Neuronal stem cell (in vitro differentiated cells): ENCODE measurements at regions not wholly inside any gene's neighbourhood (a gene's known extent, or its start where the extent isn't known, plus 50 kb on each side); places are given as distances from the start of the nearest gene placed in this dataset.
A peak's percentile ranks its signal among the peaks of the same experiment; 100 is the strongest.

Experiments
- DNase-seq: peaks from one replicate; pipeline ENCODE4 v3.0.0-alpha.2; 2013; ENCODE audit warnings: low spot score
- H2AFZ ChIP-seq: one replicate; pipeline ENCODE4 v1.6.1; 2013; ENCODE audit warnings: mild to moderate bottlenecking, low read length, inconsistent platforms
- H2AK5ac ChIP-seq: 2 replicates; pipeline ENCODE4 v1.6.1; 2013; ENCODE audit warnings: low read depth, mild to moderate bottlenecking, inconsistent platforms, low read length, moderate library complexity, mixed read lengths
- H2BK120ac ChIP-seq: 2 replicates; pipeline ENCODE4 v1.6.1; 2013; ENCODE audit warnings: low read depth, mild to moderate bottlenecking, inconsistent platforms, low read length, moderate library complexity, mixed read lengths
- H2BK12ac ChIP-seq: one replicate; pipeline ENCODE4 v1.6.1; 2013; ENCODE audit warnings: low read length, inconsistent platforms
- H2BK15ac ChIP-seq: 2 replicates; pipeline ENCODE4 v1.6.1; 2013; ENCODE audit warnings: mild to moderate bottlenecking, low read length, inconsistent platforms, mixed read lengths
- H2BK5ac ChIP-seq: one replicate; pipeline ENCODE4 v1.6.1; 2013; ENCODE audit warnings: inconsistent platforms, mild to moderate bottlenecking, low read length, moderate library complexity
- H3K14ac ChIP-seq: one replicate; pipeline ENCODE4 v1.6.1; 2013; ENCODE audit warnings: low read length, inconsistent platforms
- H3K18ac ChIP-seq: 2 replicates; pipeline ENCODE4 v1.6.1; 2013; ENCODE audit warnings: low read length, inconsistent platforms
- H3K23ac ChIP-seq: 2 replicates; pipeline ENCODE4 v1.6.1; 2013; ENCODE audit warnings: low read depth, mild to moderate bottlenecking, mixed read lengths, low read length, inconsistent platforms; ENCODE audit not compliant: poor library complexity
- H3K27ac ChIP-seq: replicated peaks from 3 replicates; pipeline ENCODE4 v1.5.1; 2013; ENCODE audit warnings: low read length, inconsistent platforms
- H3K27me3 ChIP-seq, 3 experiments: 2 replicates each; pipeline ENCODE4 v1.6.1; 2013; ENCODE audit warnings: low read length in 3 of 3, mild to moderate bottlenecking in 2 of 3, inconsistent platforms in 1 of 3, low read depth in 1 of 3, mixed read lengths in 1 of 3, moderate library complexity in 1 of 3; ENCODE audit not compliant: control insufficient read depth in 3 of 3, insufficient read depth in 3 of 3
- H3K36me3 ChIP-seq, 2 donors: replicated peaks in 1 of 2; 2 replicates each; pipeline ENCODE4 v1.6.1; 2013; ENCODE audit warnings: low read length in 2 of 2; ENCODE audit not compliant: control insufficient read depth in 2 of 2, insufficient read depth in 2 of 2
- H3K4ac ChIP-seq: 2 replicates; pipeline ENCODE4 v1.6.1; 2013; ENCODE audit warnings: inconsistent platforms, mild to moderate bottlenecking, low read length, moderate library complexity
- H3K4me1 ChIP-seq, 2 donors: 1 replicate in 1 of 2; 2 replicates in 1 of 2; pipeline ENCODE4 v1.6.1; 2013; ENCODE audit warnings: low read length in 2 of 2, low read depth in 1 of 2; ENCODE audit not compliant: control insufficient read depth in 2 of 2, insufficient read depth in 1 of 2
- H3K4me2 ChIP-seq: one replicate; pipeline ENCODE4 v1.6.1; 2013; ENCODE audit warnings: mild to moderate bottlenecking, low read length, inconsistent platforms; ENCODE audit not compliant: insufficient read depth, poor library complexity, severe bottlenecking
- H3K4me3 ChIP-seq, 2 donors: 2 replicates each; pipeline ENCODE4 v1.5.1; 2013; ENCODE audit warnings: low read length in 2 of 2, mild to moderate bottlenecking in 2 of 2, inconsistent platforms in 1 of 2, moderate library complexity in 1 of 2
- H3K79me1 ChIP-seq: one replicate; pipeline ENCODE4 v1.6.1; 2013; ENCODE audit warnings: low read depth, mild to moderate bottlenecking, inconsistent platforms, low read length, moderate library complexity
- H3K9ac ChIP-seq: one replicate; pipeline ENCODE4 v1.6.1; 2013; ENCODE audit warnings: mild to moderate bottlenecking, low read depth, low read length, inconsistent platforms; ENCODE audit not compliant: poor library complexity
- H3K9me3 ChIP-seq, 2 donors: replicated peaks in 1 of 2; 2 replicates each; pipeline versions ENCODE3 to v1.6.1; 2013; ENCODE audit warnings: low read length in 2 of 2, mild to moderate bottlenecking in 2 of 2, inconsistent platforms in 1 of 2, low read depth in 1 of 2, mixed read lengths in 1 of 2, moderate library complexity in 1 of 2; ENCODE audit not compliant: control insufficient read depth in 2 of 2, insufficient read depth in 1 of 2
- H4K8ac ChIP-seq: one replicate; pipeline ENCODE4 v1.6.1; 2013; ENCODE audit warnings: low read depth, mild to moderate bottlenecking, inconsistent platforms, low read length, moderate library complexity
- H4K91ac ChIP-seq: one replicate; pipeline ENCODE4 v1.6.1; 2013; ENCODE audit warnings: low read length, low read depth, mild to moderate bottlenecking, inconsistent platforms; ENCODE audit not compliant: poor library complexity
- WGBS, 2 donors: extraction: QIAGEN DNeasy Blood & Tissue Kit; methylation state at CpG; one replicate each; pipeline ENCODE4 v1.1.7; 2013; ENCODE audit warnings: missing lambda C conversion rate in 2 of 2, mixed read lengths in 1 of 2; ENCODE audit not compliant: insufficient read length in 2 of 2, insufficient replicate concordance in 1 of 2; ENCODE audit errors: extremely low coverage in 2 of 2; 5-methylcytosine and 5-hydroxymethylcytosine counted together

GRCh38 chr4:35757836-35758235 is 486.5 kb downstream of the ARAP2 start:
- Histone ChIP-seq H3K4me3 (no peak overlapping the region), H3K9ac (no peak overlapping the region), H2AFZ (no peak overlapping the region), H3K4ac (no peak overlapping the region), H3K23ac (no peak overlapping the region), H2AK5ac (no peak overlapping the region), H4K8ac (no peak overlapping the region), H3K27ac (no peak overlapping the region), H2BK12ac (no peak overlapping the region), H3K4me1 (peaks cover 0 to 4% of the 10 kb centered on the region in 2 donors), H3K4me2 (no peak overlapping the region), H2BK120ac (no peak overlapping the region), H2BK5ac (no peak overlapping the region), H3K14ac (no peak overlapping the region), H3K9me3 (no peaks in the 10 kb centered on the region), H3K18ac (no peak overlapping the region), H3K79me1 (no peaks in the 10 kb centered on the region), H4K91ac (no peak overlapping the region), H3K36me3 (no peaks in the 10 kb centered on the region), H3K27me3 (no peaks in the 10 kb centered on the region), H2BK15ac (no peak overlapping the region)
- no peak for DNase-seq
- WGBS, 2 donors, result no CpG with 5 or more reads among the region's 1 CpG

- H3K27ac ChIP-seq, result no peak overlapping the region
Observed at GRCh38 chr4:35760807-35761206, 483.5 kb downstream of the ARAP2 start.

DNA sequence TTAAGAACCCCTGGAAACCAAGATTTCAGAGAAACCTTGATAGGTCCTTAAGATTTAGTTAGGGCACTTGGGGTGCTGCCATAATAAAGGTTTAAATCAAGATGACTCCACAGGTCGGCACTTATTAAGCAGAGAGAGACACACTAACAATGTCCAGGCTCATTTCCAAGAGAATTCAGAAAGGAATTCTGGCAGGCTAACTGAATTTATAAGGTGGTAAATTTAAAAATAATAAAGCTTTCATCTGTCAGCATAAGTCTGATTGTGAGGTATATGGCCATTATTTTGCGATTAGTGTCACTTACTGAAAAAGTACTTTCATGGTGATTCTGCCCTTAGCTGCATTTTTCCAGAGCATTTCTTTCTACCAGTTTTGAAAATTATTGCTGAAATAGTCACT is 472.7 kb downstream of the ARAP2 start:
- Histone ChIP-seq H3K23ac (no peak overlapping the region), H2AFZ (no peak overlapping the region), H2BK15ac (no peak overlapping the region), H2BK5ac (no peak overlapping the region), H4K8ac (no peak overlapping the region), H3K27me3 (no peaks in the 10 kb centered on the region), H3K36me3 (no peaks in the 10 kb centered on the region), H3K79me1 (no peaks in the 10 kb centered on the region), H3K27ac (no peak overlapping the region), H3K4ac (no peak overlapping the region), H3K4me2 (no peak overlapping the region), H3K4me1 (no peaks in the 10 kb centered on the region), H3K4me3 (no peak overlapping the region), H4K91ac (no peak overlapping the region), H2AK5ac (no peak overlapping the region), H3K9ac (no peak overlapping the region), H3K14ac (no peak overlapping the region), H3K18ac (no peak overlapping the region), H3K9me3 (no peaks in the 10 kb centered on the region), H2BK12ac (no peak overlapping the region), H2BK120ac (no peak overlapping the region)
- WGBS, 2 donors, result no CpG with 5 or more reads among the region's 2 CpGs
- DNase-seq, result no peak

More at GRCh38 chr4:35760807-35761206, 483.5 kb downstream of the ARAP2 start:
- no peaks in the 10 kb centered on the region for H3K27me3 ChIP-seq
- H2BK15ac ChIP-seq, result no peak overlapping the region
- no peak overlapping the region for H4K8ac ChIP-seq
- WGBS, 2 donors, result no CpG with 5 or more reads among the region's 4 CpGs
- H3K9ac ChIP-seq, result no peak overlapping the region
- H3K23ac ChIP-seq, result no peak overlapping the region
- peak overlapping the region; percentile 77 for H2AFZ ChIP-seq
- H2BK12ac ChIP-seq, result no peak overlapping the region
- no peaks in the 10 kb centered on the region for H3K36me3 ChIP-seq
- peak overlapping the region; percentile 54 for H2AK5ac ChIP-seq
- no peak overlapping the region for H4K91ac ChIP-seq
- no peak overlapping the region for H2BK5ac ChIP-seq
- no peak overlapping the region for H3K4ac ChIP-seq
- H3K4me3 ChIP-seq, result no peak overlapping the region
- H3K4me2 ChIP-seq, result no peak overlapping the region
- peak overlapping the region; percentile 64 for H3K18ac ChIP-seq
- H3K4me1 ChIP-seq, result peaks cover 0 to 4% of the 10 kb centered on the region in 2 donors
- H3K9me3 ChIP-seq, result no peaks in the 10 kb centered on the region
- no peak overlapping the region for H3K14ac ChIP-seq
- no peak overlapping the region for H2BK120ac ChIP-seq
- no peak for DNase-seq
- no peaks in the 10 kb centered on the region for H3K79me1 ChIP-seq

DNA sequence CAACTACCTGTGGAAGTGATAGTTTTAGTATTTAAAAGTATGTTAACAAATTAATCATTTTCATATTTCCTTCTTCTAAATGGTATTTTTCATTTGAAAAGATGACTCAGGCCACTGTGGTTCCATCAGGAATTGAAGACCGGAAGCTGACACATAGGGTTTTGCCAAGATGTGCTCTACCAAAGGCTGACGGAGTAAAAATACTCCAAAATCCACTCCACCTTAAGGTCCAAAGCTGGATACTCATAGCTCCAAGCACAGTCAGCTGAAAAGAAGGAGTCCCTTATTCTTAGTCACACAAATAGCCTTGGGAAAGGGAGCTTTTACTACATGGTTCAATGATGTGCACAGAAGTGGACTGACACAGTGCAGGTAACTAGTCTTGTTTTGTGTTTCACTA is 472.0 kb downstream of the ARAP2 start:
- Histone ChIP-seq H3K4me2 (no peak overlapping the region), H2BK12ac (no peak overlapping the region), H3K23ac (no peak overlapping the region), H2BK15ac (no peak overlapping the region), H4K8ac (no peak overlapping the region), H2AFZ (no peak overlapping the region), H3K9ac (no peak overlapping the region), H3K79me1 (no peaks in the 10 kb centered on the region), H2BK5ac (no peak overlapping the region), H3K9me3 (no peaks in the 10 kb centered on the region), H3K4me3 (no peak overlapping the region), H3K27me3 (no peaks in the 10 kb centered on the region), H3K27ac (no peak overlapping the region), H3K4ac (no peak overlapping the region), H3K18ac (no peak overlapping the region), H3K36me3 (no peaks in the 10 kb centered on the region), H2AK5ac (no peak overlapping the region), H2BK120ac (no peak overlapping the region), H3K4me1 (no peaks in the 10 kb centered on the region), H4K91ac (no peak overlapping the region), H3K14ac (no peak overlapping the region)
- DNase-seq, result no peak
- WGBS, 2 donors, result no CpG with 5 or more reads among the region's 2 CpGs
